NB4 (cell line): ENCODE measurements at regions not wholly inside any gene's neighbourhood (a gene's known extent, or its start where the extent isn't known, plus 50 kb on each side); places are given as distances from the start of the nearest gene placed in this dataset.

Source experiments
- CTCF ChIP-seq: IDR thresholded peaks from one replicate; pipeline ENCODE4 v1.5.1; 2012; ENCODE audit warnings: low read depth, low read length
- POLR2A ChIP-seq: IDR thresholded peaks from 2 replicates; pipeline ENCODE4 v1.6.1; 2011; ENCODE audit warnings: mild to moderate bottlenecking; ENCODE audit not compliant: insufficient read length; ENCODE audit errors: extremely low read depth

- TF ChIP-seq CTCF = no peak
- TF ChIP-seq POLR2A = no peak
These were observed 96.4 kb upstream of the PCGF5 start for GRCh38 chr10:91124016-91124415.
